AG10803 (cell line): ENCODE measurements at regions not wholly inside any gene's neighbourhood (a gene's known extent, or its start where the extent isn't known, plus 50 kb on each side); places are given as distances from the start of the nearest gene placed in this dataset.

ENCODE experiments used
- DNase-seq: peaks from one replicate; pipeline ENCODE4 v3.0.0; 2010; ENCODE audit warnings: low read depth
- H3K4me3 ChIP-seq: 2 replicates; pipeline ENCODE4 v1.5.1; 2011; ENCODE audit warnings: mild to moderate bottlenecking, low read length, control low read depth
- CTCF ChIP-seq: conservative IDR thresholded peaks from 2 replicates; pipeline ENCODE4 v1.5.1; 2011; ENCODE audit warnings: mild to moderate bottlenecking, low read length, control low read depth, inconsistent platforms

GRCh38 chr10:4176500-4177281, 391.7 kb upstream of the KLF6 start:
- no peak for TF ChIP-seq CTCF
- DNase-seq: no peak
- no peak overlapping the region for H3K4me3 ChIP-seq

- peak; percentile 37 for TF ChIP-seq CTCF
- H3K4me3 ChIP-seq: no peak overlapping the region
- DNase-seq: peak; percentile 69
Measured at GRCh38 chr10:4174197-4174596, 389.2 kb upstream of the KLF6 start.

- no peak for TF ChIP-seq CTCF
- H3K4me3 ChIP-seq: no peak overlapping the region
- DNase-seq: no peak
Measured at GRCh38 chr10:4170633-4171314, 385.8 kb upstream of the KLF6 start.

- DNase-seq: no peak
- no peak overlapping the region for H3K4me3 ChIP-seq
- no peak for TF ChIP-seq CTCF
Measured at GRCh38 chr10:4170181-4170580, 385.2 kb upstream of the KLF6 start.

GRCh38 chr10:4169448-4169847, 384.4 kb upstream of the KLF6 start:
- DNase-seq: no peak
- no peak overlapping the region for H3K4me3 ChIP-seq
- no peak for TF ChIP-seq CTCF

GRCh38 chr10:4167216-4167615, 382.2 kb upstream of the KLF6 start:
- no peak overlapping the region for H3K4me3 ChIP-seq
- DNase-seq: no peak
- TF ChIP-seq CTCF: no peak
